Coronary artery (tissue), 2 donors: ENCODE measurements at regions not wholly inside any gene's neighbourhood (a gene's known extent, or its start where the extent isn't known, plus 50 kb on each side); places are given as distances from the start of the nearest gene placed in this dataset.
"Not testable (repeated sequence)": the region's sequence is repeated elsewhere in the genome, so short reads cannot be mapped to it uniquely, and the experiment has no call there.

Source experiments
- DNase-seq: peaks from one replicate; pipeline ENCODE4 v3.0.0-alpha.2; 2017; ENCODE audit warnings: low spot score
- H3K27ac ChIP-seq, 2 donors: fragments of 200-600 bp; sonication (generic); one replicate each; pipeline ENCODE4 v1.5.1; 2016 to 2019
- H3K4me3 ChIP-seq: fragments of 200-600 bp; sonication (generic); 2 replicates; pipeline ENCODE4 v1.5.1; 2016; ENCODE audit warnings: mild to moderate bottlenecking, moderate library complexity
- CTCF ChIP-seq: fragments of 200-600 bp; sonication (generic); IDR thresholded peaks from one replicate; pipeline ENCODE4 v1.5.1; 2019; ENCODE audit warnings: antibody characterized with exemption

- peak; percentile 61 for TF ChIP-seq CTCF
- not testable (repeated sequence) for H3K4me3 ChIP-seq, H3K27ac ChIP-seq, DNase-seq
These were observed 73.9 kb upstream of the SEC14L1 start for GRCh38 chr17:77066726-77067409.

DNA sequence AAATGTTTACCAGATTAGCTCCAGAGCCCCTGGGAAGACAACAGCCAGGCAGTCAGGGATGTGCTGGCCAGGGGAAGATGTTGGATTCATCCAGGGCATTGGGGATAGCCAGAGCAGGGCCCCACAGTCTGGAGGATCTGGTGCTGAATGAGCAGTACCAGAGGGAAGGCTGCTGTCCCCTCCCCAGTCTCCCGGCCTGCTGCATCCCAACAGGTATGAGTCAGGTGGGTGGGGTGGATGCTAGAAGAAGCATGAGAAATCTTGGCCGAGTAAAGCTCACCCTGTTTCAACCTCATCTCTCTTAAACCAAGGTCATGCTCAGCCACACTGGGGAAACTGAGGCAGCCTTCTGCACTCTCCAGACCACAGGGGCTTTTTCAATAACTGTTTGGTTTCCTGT lies 71.9 kb upstream of the SEC14L1 start:
- TF ChIP-seq CTCF, result no peak
- Histone ChIP-seq H3K4me3 (no peak overlapping the region), H3K27ac (no peak overlapping the region)
- DNase-seq, result no peak

DNA sequence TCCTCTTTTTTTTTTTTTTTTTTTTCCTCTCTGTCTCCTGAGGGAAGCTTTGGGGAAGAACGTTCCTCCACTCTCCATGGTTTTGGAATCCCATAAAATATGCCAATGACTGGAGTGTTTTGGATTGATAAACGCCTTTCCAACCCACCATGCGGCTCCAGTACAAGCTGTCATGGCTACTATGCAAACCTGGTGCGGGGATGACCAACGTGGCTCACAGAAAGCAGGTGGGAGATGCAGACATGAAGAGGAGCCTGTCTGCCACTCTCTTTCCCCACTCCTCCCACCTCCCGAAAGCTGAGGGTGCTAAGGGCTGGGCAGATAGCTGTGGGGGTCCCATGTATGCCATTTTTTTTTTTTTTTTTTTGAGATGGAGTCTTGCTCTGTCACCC lies 69.9 kb upstream of the SEC14L1 start:
- no peak for DNase-seq
- Histone ChIP-seq H3K4me3 (no peak overlapping the region), H3K27ac (no peak overlapping the region)
- TF ChIP-seq CTCF, result no peak

DNA sequence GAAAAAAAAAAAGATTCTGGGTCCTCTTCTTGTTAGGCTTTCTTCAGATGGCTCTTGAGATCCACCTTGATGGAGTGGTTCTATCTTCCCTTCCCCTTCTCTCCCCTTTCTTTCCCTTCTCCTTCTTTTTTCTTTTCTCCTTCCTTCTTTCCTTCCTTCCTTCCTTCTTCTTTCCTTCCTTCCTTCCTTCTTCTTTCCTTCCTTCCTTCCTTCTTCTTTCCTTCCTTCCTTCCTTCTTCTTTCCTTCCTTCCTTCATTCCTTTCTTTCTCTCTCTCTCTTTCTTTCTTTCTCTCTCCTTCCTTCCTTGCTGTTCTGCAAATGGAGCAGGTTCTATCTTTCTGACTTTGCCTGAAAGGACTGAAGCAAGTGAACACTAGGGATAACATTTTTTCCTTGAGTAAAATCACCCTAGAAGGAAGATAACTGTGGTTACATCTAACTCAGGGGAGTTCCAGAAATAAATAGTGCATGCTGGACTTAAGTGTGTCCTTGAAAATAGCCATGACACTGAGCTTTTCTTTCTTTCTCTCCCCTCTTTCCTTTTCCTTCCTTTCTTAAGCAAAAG lies 68.8 kb upstream of the SEC14L1 start:
- no peak for DNase-seq
- TF ChIP-seq CTCF, result no peak
- H3K27ac ChIP-seq, result no peak overlapping the region
- H3K4me3 ChIP-seq, result no peak overlapping the region

GRCh38 chr17:77072670-77073069 lies 68.1 kb upstream of the SEC14L1 start:
- no peak for DNase-seq
- no peak overlapping the region for H3K27ac ChIP-seq
- no peak for TF ChIP-seq CTCF
- H3K4me3 ChIP-seq, result no peak overlapping the region

GRCh38 chr17:77074681-77075080 lies 66.1 kb upstream of the SEC14L1 start:
- Histone ChIP-seq H3K4me3 (no peak overlapping the region), H3K27ac (no peak overlapping the region)
- DNase-seq, result no peak
- no peak for TF ChIP-seq CTCF

GRCh38 chr17:77076124-77076830 lies 64.5 kb upstream of the SEC14L1 start:
- H3K27ac ChIP-seq, result no peak overlapping the region
- no peak for TF ChIP-seq CTCF
- no peak for DNase-seq
- H3K4me3 ChIP-seq, result no peak overlapping the region
